WI38 (cell line): ENCODE measurements at regions not wholly inside any gene's neighbourhood (a gene's known extent, or its start where the extent isn't known, plus 50 kb on each side); places are given as distances from the start of the nearest gene placed in this dataset.

Source experiments
- H3K4me3 ChIP-seq: 2 replicates; pipeline ENCODE4 v1.5.1; 2011; ENCODE audit warnings: low read depth, mild to moderate bottlenecking, control low read depth, low read length
- TF ChIP-seq, protein P1 (sequence below): IDR thresholded peaks from 2 replicates; pipeline ENCODE4 v1.5.1; 2012; ENCODE audit warnings: low read depth, mild to moderate bottlenecking, control low read depth, low read length

DNA sequence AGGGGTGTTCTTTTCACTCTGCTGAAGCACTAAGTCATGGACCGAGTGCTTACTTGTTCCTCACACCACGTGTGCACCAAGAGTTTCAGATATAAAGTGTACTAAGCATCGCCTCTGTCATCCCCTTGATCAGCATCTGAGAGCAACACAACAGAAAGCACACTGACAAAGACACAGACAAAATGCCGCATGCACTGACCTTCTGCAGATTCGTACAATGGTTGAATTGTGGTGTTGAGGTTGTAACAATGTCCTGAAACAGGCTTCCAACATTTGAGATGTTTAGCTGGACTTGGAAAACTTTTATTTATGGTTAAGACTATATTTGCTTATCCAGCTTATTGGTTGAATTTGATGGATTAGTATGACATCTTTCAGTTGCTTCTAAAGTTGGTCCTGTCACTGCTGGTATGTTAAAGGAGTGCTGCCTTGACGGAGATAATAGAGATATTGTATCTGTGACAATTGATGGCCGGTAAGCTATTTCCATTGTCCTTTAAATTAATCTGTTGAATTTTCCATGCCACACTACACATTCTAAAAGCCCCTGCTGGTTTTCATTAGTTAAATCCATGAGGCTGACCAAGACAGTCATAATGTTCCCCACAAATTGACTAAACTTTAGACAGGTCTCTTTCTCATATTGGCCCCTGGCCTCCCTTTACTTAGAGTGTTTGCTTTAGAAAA, 99.9 kb downstream of the CBLN2 start:
- TF ChIP-seq, protein P1, sequence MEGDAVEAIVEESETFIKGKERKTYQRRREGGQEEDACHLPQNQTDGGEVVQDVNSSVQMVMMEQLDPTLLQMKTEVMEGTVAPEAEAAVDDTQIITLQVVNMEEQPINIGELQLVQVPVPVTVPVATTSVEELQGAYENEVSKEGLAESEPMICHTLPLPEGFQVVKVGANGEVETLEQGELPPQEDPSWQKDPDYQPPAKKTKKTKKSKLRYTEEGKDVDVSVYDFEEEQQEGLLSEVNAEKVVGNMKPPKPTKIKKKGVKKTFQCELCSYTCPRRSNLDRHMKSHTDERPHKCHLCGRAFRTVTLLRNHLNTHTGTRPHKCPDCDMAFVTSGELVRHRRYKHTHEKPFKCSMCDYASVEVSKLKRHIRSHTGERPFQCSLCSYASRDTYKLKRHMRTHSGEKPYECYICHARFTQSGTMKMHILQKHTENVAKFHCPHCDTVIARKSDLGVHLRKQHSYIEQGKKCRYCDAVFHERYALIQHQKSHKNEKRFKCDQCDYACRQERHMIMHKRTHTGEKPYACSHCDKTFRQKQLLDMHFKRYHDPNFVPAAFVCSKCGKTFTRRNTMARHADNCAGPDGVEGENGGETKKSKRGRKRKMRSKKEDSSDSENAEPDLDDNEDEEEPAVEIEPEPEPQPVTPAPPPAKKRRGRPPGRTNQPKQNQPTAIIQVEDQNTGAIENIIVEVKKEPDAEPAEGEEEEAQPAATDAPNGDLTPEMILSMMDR: no peak
- H3K4me3 ChIP-seq: no peak overlapping the region

DNA sequence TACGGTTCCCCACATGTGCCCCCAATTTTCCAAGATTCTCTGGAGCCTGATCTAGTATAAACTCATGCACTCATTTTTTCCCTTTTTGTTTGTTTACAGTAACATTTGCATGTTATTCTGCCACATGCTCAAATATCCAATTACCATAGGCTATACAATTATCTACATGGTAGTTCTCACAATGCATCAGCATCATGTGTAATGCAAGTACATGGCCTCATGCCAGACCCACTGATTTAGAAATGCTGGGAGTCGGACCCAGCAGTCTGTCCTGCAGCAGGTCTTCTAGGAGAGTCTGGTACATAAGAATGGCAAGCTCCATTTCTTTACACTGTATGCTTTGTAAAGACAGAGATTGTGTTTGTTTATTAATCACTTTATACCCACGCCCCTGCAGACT, 107.7 kb downstream of the CBLN2 start:
- TF ChIP-seq, protein P1: no peak

DNA sequence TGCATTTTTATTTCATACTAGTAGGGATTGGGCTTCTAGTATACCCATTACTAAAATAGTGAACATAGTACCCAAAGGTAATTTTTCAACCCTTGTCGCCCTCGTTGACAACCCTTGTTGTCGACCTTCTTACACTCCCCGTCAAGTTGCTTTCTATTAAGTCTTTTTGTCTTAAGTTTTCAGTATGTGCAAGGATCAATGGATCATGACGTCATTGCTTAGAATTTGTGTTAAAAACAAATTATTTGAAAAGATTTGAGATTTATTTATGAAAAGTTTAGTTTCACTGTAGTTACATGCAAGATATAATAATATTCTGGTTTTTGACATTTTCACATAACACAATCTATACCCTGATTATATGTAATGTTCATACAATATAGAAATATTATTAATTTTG, 110.4 kb downstream of the CBLN2 start:
- H3K4me3 ChIP-seq: no peak overlapping the region
- TF ChIP-seq, protein P1: no peak

More for the DNA sequence above, 107.7 kb downstream of the CBLN2 start:
- H3K4me3 ChIP-seq: no peak overlapping the region

DNA sequence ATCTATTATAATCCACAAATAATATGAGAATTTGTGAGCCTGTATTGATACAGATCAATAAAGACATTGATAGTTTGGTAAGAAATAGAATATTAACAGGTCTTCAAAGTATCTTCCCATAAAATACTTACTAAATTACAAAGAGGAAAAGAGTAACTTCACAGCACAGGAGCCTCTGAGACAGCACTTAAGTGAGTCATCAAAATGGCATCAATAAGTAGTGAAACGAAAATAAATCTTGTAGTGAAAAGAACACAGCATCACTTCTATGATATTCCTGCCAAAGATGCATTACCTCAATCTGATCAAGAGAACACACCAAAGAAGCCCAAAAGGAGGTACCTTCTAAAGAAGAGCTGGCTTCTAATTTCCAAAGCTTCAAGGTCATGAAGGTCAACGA, 116.4 kb downstream of the CBLN2 start:
- TF ChIP-seq, protein P1: no peak
- H3K4me3 ChIP-seq: no peak overlapping the region

DNA sequence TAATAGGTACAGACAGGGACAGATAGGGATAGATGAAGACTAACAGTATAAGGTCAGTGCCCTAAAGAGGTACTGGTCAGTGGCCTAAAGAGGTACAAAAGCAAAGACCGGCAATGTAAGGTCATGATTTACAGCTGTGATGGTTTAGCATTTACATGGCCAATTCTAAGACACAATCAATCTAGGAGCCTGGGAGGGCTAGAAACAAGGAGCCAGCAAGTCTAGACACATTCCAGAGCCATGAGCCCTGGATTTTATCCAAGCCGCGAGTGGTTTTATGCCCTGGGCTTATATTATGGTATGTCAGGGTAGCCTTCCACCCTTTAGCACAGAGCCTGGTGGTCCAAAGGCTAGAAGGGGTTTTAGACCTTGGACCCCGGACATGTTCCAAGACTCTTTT, 124.2 kb downstream of the CBLN2 start:
- TF ChIP-seq, protein P1: no peak
- no peak overlapping the region for H3K4me3 ChIP-seq

DNA sequence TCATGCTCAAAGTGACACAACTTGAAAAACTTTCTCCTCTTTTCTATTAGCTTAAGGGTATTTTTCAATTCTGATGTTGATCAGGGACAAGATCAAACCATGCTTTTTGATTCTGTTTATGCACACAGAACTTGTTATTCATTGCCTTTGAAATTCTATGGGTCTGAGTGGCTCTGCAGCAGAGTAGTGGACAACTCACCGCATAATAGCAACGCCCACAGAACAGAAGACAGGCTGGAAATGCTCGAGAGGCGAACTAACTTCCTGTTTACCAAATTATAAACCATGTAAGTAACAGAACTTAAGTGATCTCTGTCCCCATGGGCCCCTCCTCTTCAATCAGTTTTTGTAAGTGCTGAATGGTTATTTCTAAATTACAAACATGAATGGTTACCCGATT, 131.2 kb downstream of the CBLN2 start:
- TF ChIP-seq, protein P1: no peak
- H3K4me3 ChIP-seq: no peak overlapping the region

DNA sequence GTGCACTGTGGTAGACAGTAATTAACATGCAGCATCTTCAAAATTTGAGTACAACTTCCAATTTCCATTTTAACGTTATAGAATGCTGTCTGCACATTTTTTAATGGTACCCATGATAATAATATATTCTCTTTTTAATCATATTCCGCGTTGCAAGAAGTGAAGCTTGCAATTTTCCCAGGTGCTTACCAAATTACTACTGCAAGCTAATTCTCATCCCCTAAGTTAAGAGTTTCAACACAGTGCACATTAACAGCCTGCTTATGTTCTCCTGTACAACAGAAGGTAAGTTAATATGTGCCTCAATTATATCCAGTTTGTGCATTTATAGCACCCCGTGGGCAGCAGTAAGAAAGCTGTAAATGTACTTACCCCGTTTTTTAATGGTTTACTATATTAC, 132.9 kb downstream of the CBLN2 start:
- TF ChIP-seq, protein P1: no peak
- H3K4me3 ChIP-seq: no peak overlapping the region
